GM12865 (cell line): ENCODE measurements at regions not wholly inside any gene's neighbourhood (a gene's known extent, or its start where the extent isn't known, plus 50 kb on each side); places are given as distances from the start of the nearest gene placed in this dataset.

Experiments
- DNase-seq: peaks from one replicate; pipeline ENCODE4 v3.0.0; 2010; ENCODE audit warnings: low read depth
- H3K4me3 ChIP-seq: 2 replicates; pipeline ENCODE4 v1.5.1; 2011; ENCODE audit warnings: mild to moderate bottlenecking, low read depth, low read length, control low read depth
- CTCF ChIP-seq: IDR thresholded peaks from 2 replicates; pipeline ENCODE4 v1.5.1; 2011; ENCODE audit warnings: low read length, control low read depth, low read depth, inconsistent platforms; ENCODE audit not compliant: insufficient read depth; ENCODE audit errors: missing control alignments

- H3K4me3 ChIP-seq: no peak overlapping the region
- TF ChIP-seq CTCF: no peak
- DNase-seq: no peak
Observed at GRCh38 chr7:120164-120991, 72.0 kb upstream of the FAM20C start.

GRCh38 chr7:121002-121785, 71.2 kb upstream of the FAM20C start:
- no peak for DNase-seq
- H3K4me3 ChIP-seq: no peak overlapping the region
- no peak for TF ChIP-seq CTCF

GRCh38 chr7:123237-123636, 69.1 kb upstream of the FAM20C start:
- no peak for TF ChIP-seq CTCF
- H3K4me3 ChIP-seq: no peak overlapping the region
- no peak for DNase-seq

- no peak overlapping the region for H3K4me3 ChIP-seq
- peak; percentile 7 for TF ChIP-seq CTCF
- no peak for DNase-seq
Observed at GRCh38 chr7:124130-124949, 68.0 kb upstream of the FAM20C start.

- no peak for TF ChIP-seq CTCF
- DNase-seq: no peak
- no peak overlapping the region for H3K4me3 ChIP-seq
Observed at GRCh38 chr7:125061-125475, 67.3 kb upstream of the FAM20C start.

GRCh38 chr7:125661-126060, 66.7 kb upstream of the FAM20C start:
- no peak for DNase-seq
- no peak for TF ChIP-seq CTCF
- no peak overlapping the region for H3K4me3 ChIP-seq
